ENCODE measurements at regions not wholly inside any gene's neighbourhood (a gene's known extent, or its start where the extent isn't known, plus 50 kb on each side); places are given as distances from the start of the nearest gene placed in this dataset.

DNA sequence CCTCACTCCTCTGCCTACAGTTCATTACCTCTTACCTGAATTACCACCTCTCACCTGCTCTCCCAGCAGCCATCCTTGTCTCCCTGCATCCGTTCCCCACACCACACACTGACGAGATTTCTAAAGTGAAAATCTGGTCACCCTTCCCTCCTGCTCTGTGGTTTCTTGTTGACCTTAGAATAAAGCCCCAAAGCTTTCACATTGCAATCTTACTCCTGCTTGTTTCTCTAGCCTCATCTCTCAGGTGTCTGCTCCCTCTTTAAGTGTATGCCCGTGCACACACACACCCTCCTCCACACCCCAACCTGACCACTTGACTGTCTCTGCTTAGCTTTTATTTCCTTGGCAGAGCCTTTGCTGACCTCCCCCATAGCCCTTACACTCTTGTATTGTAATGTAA, 122.0 kb upstream of the SKOR2 start:
- TF ChIP-seq, protein P1, sequence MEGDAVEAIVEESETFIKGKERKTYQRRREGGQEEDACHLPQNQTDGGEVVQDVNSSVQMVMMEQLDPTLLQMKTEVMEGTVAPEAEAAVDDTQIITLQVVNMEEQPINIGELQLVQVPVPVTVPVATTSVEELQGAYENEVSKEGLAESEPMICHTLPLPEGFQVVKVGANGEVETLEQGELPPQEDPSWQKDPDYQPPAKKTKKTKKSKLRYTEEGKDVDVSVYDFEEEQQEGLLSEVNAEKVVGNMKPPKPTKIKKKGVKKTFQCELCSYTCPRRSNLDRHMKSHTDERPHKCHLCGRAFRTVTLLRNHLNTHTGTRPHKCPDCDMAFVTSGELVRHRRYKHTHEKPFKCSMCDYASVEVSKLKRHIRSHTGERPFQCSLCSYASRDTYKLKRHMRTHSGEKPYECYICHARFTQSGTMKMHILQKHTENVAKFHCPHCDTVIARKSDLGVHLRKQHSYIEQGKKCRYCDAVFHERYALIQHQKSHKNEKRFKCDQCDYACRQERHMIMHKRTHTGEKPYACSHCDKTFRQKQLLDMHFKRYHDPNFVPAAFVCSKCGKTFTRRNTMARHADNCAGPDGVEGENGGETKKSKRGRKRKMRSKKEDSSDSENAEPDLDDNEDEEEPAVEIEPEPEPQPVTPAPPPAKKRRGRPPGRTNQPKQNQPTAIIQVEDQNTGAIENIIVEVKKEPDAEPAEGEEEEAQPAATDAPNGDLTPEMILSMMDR (IDR thresholded peaks at IDR 0.05; ENCODE audit: insufficient read depth, low read depth, low read length), result no peak
- no peak for TF ChIP-seq EZH2 (IDR thresholded peaks at IDR 0.05; ENCODE audit: insufficient read depth, low read length)

All from astrocyte (in vitro differentiated cells and primary cell).